ENCODE measurements at regions not wholly inside any gene's neighbourhood (a gene's known extent, or its start where the extent isn't known, plus 50 kb on each side); places are given as distances from the start of the nearest gene placed in this dataset.
"Not testable (repeated sequence)": the region's sequence is repeated elsewhere in the genome, so short reads cannot be mapped to it uniquely, and the experiment has no call there.

DNA sequence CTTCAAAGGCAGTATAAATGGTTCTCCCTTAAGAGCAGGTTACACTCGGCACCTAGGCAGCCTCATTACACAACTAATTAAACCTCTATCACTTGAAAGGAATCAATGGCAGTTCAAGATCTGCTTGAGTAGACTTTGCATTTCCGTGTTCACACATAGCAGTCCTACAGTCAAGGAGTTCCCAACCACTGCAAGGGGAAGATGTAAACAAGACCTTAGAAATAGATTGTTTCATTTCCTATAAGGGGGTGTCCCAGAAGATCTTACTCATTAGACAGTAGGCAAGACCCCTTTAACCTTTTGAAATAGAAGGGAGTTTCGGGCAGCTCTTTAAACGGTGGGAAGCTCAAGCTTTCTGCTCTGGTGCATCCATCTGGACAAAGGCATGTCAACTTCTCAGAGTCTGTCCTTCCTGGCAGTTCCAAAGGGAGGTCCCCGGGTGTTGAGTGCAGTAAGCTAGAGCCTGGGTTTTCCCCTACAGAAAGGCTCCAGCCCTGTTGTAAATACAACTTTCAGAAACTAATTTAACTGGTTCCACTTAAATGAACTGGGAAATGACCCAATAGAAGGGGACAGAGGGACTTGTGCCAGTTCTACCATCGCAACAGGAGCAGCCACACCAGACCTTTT, 150.8 kb downstream of the RBMX2 start:
- WGBS (ENCODE audit: insufficient coverage, insufficient read length), result no CpG with 5 or more reads among the region's 6 CpGs
- H3K27me3 ChIP-seq (ENCODE audit: control insufficient read depth, insufficient read depth, low read length), result no peaks in the 10 kb centered on the region
- no peak overlapping the region for H3K27ac ChIP-seq (ENCODE audit: low read length)
- H3K36me3 ChIP-seq (ENCODE audit: control insufficient read depth, insufficient read depth, low read length), result no peaks in the 10 kb centered on the region
- no peak overlapping the region for H3K4me3 ChIP-seq (ENCODE audit: low read length)
- no peaks in the 10 kb centered on the region for H3K4me1 ChIP-seq (ENCODE audit: control insufficient read depth, insufficient read depth, low read length)
- no peaks in the 10 kb centered on the region for H3K9me3 ChIP-seq (ENCODE audit: control insufficient read depth, insufficient read depth, low read length)
- DNase-seq (ENCODE audit: low read depth, low spot score), result no peak

DNA sequence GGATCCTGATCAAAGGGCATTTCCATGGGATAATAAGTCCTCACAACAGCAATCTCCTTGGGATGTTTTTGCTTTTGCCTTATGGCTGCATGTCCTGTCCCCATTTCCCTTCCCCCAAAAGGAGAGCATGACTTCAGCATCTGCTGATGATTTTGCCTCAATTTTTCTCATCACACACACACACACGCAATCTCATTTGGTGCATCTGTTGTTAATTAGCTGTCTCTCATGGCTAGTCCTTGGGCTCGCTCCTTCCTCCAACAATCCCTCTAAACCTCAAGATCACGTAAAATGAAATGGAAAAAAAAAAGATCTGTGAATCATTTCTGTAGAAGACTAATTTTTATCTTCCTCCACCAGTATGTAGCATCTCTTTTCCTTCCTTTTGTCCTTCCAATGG, 153.6 kb downstream of the RBMX2 start:
- H3K27me3 ChIP-seq (ENCODE audit: control insufficient read depth, insufficient read depth, low read length), result no peaks in the 10 kb centered on the region
- no peak for DNase-seq (ENCODE audit: low read depth, low spot score)
- no peak overlapping the region for H3K27ac ChIP-seq (ENCODE audit: low read length)
- no peaks in the 10 kb centered on the region for H3K36me3 ChIP-seq (ENCODE audit: control insufficient read depth, insufficient read depth, low read length)
- H3K4me1 ChIP-seq (ENCODE audit: control insufficient read depth, insufficient read depth, low read length), result no peaks in the 10 kb centered on the region
- H3K4me3 ChIP-seq (ENCODE audit: low read length), result no peak overlapping the region
- WGBS (ENCODE audit: insufficient coverage, insufficient read length), result no CpG with 5 or more reads among the region's 3 CpGs
- H3K9me3 ChIP-seq (ENCODE audit: control insufficient read depth, insufficient read depth, low read length), result no peaks in the 10 kb centered on the region

- no CpG with 5 or more reads among the region's 3 CpGs for WGBS (ENCODE audit: insufficient coverage, insufficient read length)
- no peak overlapping the region for H3K4me3 ChIP-seq (ENCODE audit: low read length)
- H3K9me3 ChIP-seq (ENCODE audit: control insufficient read depth, insufficient read depth, low read length), result no peaks in the 10 kb centered on the region
- H3K27ac ChIP-seq (ENCODE audit: low read length), result no peak overlapping the region
- H3K4me1 ChIP-seq (ENCODE audit: control insufficient read depth, insufficient read depth, low read length), result no peaks in the 10 kb centered on the region
- DNase-seq (ENCODE audit: low read depth, low spot score), result no peak
- H3K36me3 ChIP-seq (ENCODE audit: control insufficient read depth, insufficient read depth, low read length), result no peaks in the 10 kb centered on the region
- H3K27me3 ChIP-seq (ENCODE audit: control insufficient read depth, insufficient read depth, low read length), result no peaks in the 10 kb centered on the region
Measured at GRCh38 chrX:130555757-130556156, 154.0 kb downstream of the RBMX2 start.

DNA sequence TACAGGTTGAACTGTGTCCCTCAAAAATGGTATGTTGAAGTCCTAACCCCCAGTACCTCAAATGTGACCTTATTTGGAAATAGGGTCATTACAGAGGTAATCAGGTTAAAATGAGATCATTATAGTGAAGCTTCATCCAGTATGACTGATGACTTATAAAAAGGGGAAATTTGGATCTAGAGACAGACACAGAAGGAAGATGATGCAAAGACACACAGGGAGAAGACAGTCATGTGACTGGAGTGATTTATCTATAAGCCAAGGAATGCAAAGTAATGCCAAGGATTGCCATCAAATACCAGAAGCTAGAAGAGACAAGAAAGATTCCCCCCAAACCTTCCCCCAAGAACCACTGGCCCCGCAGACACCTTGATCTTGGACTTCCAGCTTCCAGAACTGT, 155.2 kb downstream of the RBMX2 start:
- no peak for DNase-seq (ENCODE audit: low read depth, low spot score)
- Histone ChIP-seq H3K4me1 (ENCODE audit: control insufficient read depth, insufficient read depth, low read length) (no peaks in the 10 kb centered on the region), H3K27me3 (ENCODE audit: control insufficient read depth, insufficient read depth, low read length) (no peaks in the 10 kb centered on the region), H3K27ac (ENCODE audit: low read length) (no peak overlapping the region), H3K9me3 (ENCODE audit: control insufficient read depth, insufficient read depth, low read length) (no peaks in the 10 kb centered on the region), H3K4me3 (ENCODE audit: low read length) (no peak overlapping the region), H3K36me3 (ENCODE audit: control insufficient read depth, insufficient read depth, low read length) (no peaks in the 10 kb centered on the region)
- WGBS (ENCODE audit: insufficient coverage, insufficient read length), result no CpG with 5 or more reads among the region's 1 CpG

GRCh38 chrX:130560544-130560943, 158.8 kb downstream of the RBMX2 start:
- Histone ChIP-seq H3K4me1 (ENCODE audit: control insufficient read depth, insufficient read depth, low read length) (no peaks in the 10 kb centered on the region), H3K4me3 (ENCODE audit: low read length) (no peak overlapping the region), H3K27ac (ENCODE audit: low read length) (no peak overlapping the region), H3K36me3 (ENCODE audit: control insufficient read depth, insufficient read depth, low read length) (no peaks in the 10 kb centered on the region), H3K9me3 (ENCODE audit: control insufficient read depth, insufficient read depth, low read length) (no peaks in the 10 kb centered on the region), H3K27me3 (ENCODE audit: control insufficient read depth, insufficient read depth, low read length) (no peaks in the 10 kb centered on the region)
- no peak for DNase-seq (ENCODE audit: low read depth, low spot score)
- WGBS (ENCODE audit: insufficient coverage, insufficient read length), result no CpG with 5 or more reads among the region's 5 CpGs

GRCh38 chrX:130561930-130562329, 160.1 kb downstream of the RBMX2 start:
- H3K4me3 ChIP-seq (ENCODE audit: low read length), result no peak overlapping the region
- WGBS (ENCODE audit: insufficient coverage, insufficient read length), result no CpG with 5 or more reads among the region's 1 CpG
- H3K4me1 ChIP-seq (ENCODE audit: control insufficient read depth, insufficient read depth, low read length), result no peaks in the 10 kb centered on the region
- no peaks in the 10 kb centered on the region for H3K9me3 ChIP-seq (ENCODE audit: control insufficient read depth, insufficient read depth, low read length)
- no peaks in the 10 kb centered on the region for H3K27me3 ChIP-seq (ENCODE audit: control insufficient read depth, insufficient read depth, low read length)
- H3K27ac ChIP-seq (ENCODE audit: low read length), result no peak overlapping the region
- no peaks in the 10 kb centered on the region for H3K36me3 ChIP-seq (ENCODE audit: control insufficient read depth, insufficient read depth, low read length)
- DNase-seq (ENCODE audit: low read depth, low spot score), result no peak

DNA sequence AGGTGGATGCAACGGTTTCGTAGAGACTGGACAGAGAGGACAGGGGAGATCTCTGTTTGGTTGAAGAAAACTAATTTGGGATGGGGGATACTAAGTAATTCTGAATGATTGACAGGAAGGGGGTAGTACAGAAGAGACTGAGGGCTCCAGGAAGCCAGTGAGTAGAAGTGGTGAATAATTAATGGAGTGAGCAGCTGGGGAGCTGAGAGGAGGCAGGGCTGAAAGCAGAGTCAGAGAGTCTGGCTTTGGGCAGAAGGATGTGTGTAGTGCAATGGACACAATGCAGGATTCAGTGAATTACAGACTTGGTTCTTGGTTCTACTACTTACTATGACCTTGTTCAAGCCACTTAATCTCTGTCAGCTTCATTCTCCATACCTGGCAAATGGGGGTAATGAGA, 161.7 kb downstream of the RBMX2 start:
- WGBS (ENCODE audit: insufficient coverage, insufficient read length), result no CpG with 5 or more reads among the region's 2 CpGs
- Histone ChIP-seq H3K9me3 (ENCODE audit: control insufficient read depth, insufficient read depth, low read length) (no peaks in the 10 kb centered on the region), H3K4me1 (ENCODE audit: control insufficient read depth, insufficient read depth, low read length) (no peaks in the 10 kb centered on the region), H3K27ac (ENCODE audit: low read length) (no peak overlapping the region), H3K27me3 (ENCODE audit: control insufficient read depth, insufficient read depth, low read length) (no peaks in the 10 kb centered on the region), H3K36me3 (ENCODE audit: control insufficient read depth, insufficient read depth, low read length) (no peaks in the 10 kb centered on the region), H3K4me3 (ENCODE audit: low read length) (no peak overlapping the region)
- no peak for DNase-seq (ENCODE audit: low read depth, low spot score)

DNA sequence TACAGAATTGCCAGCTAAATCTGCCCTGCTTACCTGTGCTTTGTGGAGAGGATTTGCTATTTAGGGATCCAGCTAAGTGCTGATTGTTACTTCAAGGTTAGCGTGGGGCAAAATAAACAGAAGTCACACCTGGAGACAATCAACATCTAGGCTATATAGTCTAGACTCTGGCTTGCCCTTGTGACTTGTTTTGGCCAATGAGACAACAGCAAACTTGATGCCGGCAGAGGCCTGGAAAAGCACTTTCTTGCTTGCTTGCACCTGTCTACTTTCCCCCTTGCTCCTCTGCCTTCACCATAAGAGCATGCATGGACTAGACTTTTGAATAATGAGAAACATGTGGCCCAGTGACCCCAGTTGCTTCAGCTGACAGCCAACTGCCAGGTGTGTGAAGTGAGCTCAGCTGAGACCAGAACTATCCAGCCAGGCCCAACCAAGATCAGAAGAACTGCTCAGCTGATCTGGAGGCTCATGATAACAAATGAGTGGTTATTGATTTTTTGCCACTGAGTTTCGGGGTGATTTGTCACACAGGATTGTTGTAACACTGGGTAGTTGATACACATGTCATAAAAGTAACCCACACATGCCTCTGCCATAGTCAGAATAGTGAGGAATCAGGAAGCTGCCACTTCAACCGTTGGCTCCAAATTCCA, 164.4 kb downstream of the RBMX2 start:
- Histone ChIP-seq H3K4me3 (ENCODE audit: low read length) (no peak overlapping the region), H3K4me1 (ENCODE audit: control insufficient read depth, insufficient read depth, low read length) (no peaks in the 10 kb centered on the region), H3K27me3 (ENCODE audit: control insufficient read depth, insufficient read depth, low read length) (no peaks in the 10 kb centered on the region), H3K27ac (ENCODE audit: low read length) (no peak overlapping the region), H3K36me3 (ENCODE audit: control insufficient read depth, insufficient read depth, low read length) (no peaks in the 10 kb centered on the region), H3K9me3 (ENCODE audit: control insufficient read depth, insufficient read depth, low read length) (no peaks in the 10 kb centered on the region)
- peak; percentile 2 for DNase-seq (ENCODE audit: low read depth, low spot score)
- no CpG with 5 or more reads among the region's 4 CpGs for whole genome bisulfite sequencing (ENCODE audit: insufficient coverage, insufficient read length)

DNA sequence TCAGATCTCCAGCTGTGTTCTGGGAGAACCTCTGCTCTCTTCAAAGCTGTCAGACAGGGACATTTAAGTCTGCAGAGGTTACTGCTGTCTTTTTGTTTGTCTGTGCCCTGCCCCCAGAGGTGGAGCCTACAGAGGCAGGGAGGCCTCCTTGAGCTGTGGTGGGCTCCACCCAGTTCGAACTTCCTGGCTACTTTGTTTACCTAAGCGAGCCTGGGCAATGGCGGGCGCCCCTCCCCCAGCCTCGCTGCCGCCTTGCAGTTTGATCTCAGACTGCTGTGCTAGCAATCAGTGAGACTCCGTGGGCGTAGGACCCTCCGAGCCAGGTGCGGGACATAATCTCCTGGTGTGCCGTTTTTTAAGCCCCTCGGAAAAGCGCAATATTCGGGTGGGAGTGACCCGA, 171.2 kb downstream of the RBMX2 start:
- not testable (repeated sequence) for H3K27me3 ChIP-seq (ENCODE audit: control insufficient read depth, insufficient read depth, low read length); DNase-seq (ENCODE audit: low read depth, low spot score); H3K4me1 ChIP-seq (ENCODE audit: control insufficient read depth, insufficient read depth, low read length); H3K27ac ChIP-seq (ENCODE audit: low read length); H3K4me3 ChIP-seq (ENCODE audit: low read length); H3K9me3 ChIP-seq (ENCODE audit: control insufficient read depth, insufficient read depth, low read length); H3K36me3 ChIP-seq (ENCODE audit: control insufficient read depth, insufficient read depth, low read length)
- WGBS (ENCODE audit: insufficient coverage, insufficient read length), result no CpG with 5 or more reads among the region's 15 CpGs

Measured in iPS DF 6.9 (cell line).